Natural killer cell treated with Interleukin-12 subunit alpha and Interleukin-12 subunit beta and Interleukin-15 and Interleukin-18, amount 100 ng/mL, for 72 hours (primary cell): ENCODE measurements at regions not wholly inside any gene's neighbourhood (a gene's known extent, or its start where the extent isn't known, plus 50 kb on each side); places are given as distances from the start of the nearest gene placed in this dataset.

Source experiments
- ATAC-seq, 2 donors: fragments of 150-1000 bp; cut with Tn5 transposase in 1 of 2; sonication (Bioruptor Pico), chemical (Tn5 transposase) in 1 of 2; 2 replicates each; pipeline ENCODE4 v1.10.0; 2021
- DNase-seq: peaks from one replicate; pipeline ENCODE4 v3.0.0; 2022; ENCODE audit warnings: low spot score
- H3K27ac Mint-ChIP-seq, 2 donors: 1 replicate in 1 of 2; 2 replicates in 1 of 2; pipeline ENCODE4 v1.8.0; 2022; ENCODE audit warnings: mixed read lengths in 2 of 2, mild to moderate bottlenecking in 1 of 2, moderate library complexity in 1 of 2
- H3K27me3 Mint-ChIP-seq, 2 donors: 1 replicate in 1 of 2; 2 replicates in 1 of 2; pipeline ENCODE4 v1.8.0; 2022; ENCODE audit warnings: mixed read lengths in 2 of 2
- H3K36me3 Mint-ChIP-seq: one replicate; pipeline ENCODE4 v1.8.0; 2022; ENCODE audit warnings: mixed read lengths
- H3K4me1 Mint-ChIP-seq, 2 donors: 1 replicate in 1 of 2; 2 replicates in 1 of 2; pipeline ENCODE4 v1.8.0; 2022; ENCODE audit warnings: low read depth in 2 of 2, mixed read lengths in 2 of 2, mild to moderate bottlenecking in 1 of 2
- H3K4me3 Mint-ChIP-seq: one replicate; pipeline ENCODE4 v1.8.0; 2022; ENCODE audit warnings: mixed read lengths
- H3K9me3 Mint-ChIP-seq: 2 replicates; pipeline ENCODE4 v1.8.0; 2022; ENCODE audit warnings: mixed read lengths

DNA sequence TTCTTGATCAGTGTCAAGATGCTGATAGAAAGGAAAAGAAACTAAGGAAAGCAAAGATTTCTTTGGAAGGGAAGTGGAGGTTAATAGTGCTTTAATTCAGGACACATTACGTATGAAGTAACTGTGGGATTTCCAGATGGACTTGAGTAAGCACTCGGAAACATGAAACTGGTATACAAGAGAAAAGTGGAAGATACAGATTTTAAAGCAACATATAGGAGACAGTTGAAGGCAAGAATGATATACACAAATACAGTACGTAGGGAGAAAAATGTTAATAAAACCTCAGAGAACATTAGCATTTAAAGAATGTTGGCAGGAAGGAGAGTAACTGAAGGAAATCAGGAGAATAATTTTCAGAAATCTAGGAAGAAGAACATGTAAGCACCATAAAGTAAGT is 730.9 kb upstream of the ADGRL2 start:
- peaks cover 15% of the 10 kb centered on the region for H3K9me3 Mint-ChIP-seq

DNA sequence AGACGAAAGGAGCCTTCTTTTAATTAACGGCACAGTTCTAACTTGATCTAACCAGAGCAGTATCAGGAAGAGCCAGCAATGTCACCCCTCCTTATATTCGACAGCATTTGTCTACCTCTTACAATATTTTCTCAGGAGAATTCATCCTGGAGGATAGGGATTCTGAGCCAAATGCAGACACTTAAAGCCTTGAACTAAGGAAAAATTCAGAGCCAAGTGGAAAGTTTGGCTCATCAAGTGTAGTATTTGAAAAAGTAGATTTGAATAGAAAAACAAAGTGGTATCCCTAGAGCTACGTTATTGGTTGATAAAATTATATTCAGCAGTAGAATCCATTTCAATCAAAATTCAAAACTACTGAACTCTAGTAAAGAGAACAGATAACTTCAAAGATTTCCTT is 732.0 kb upstream of the ADGRL2 start:
- Mint-ChIP-seq H3K27me3 (no peaks in the 10 kb centered on the region), H3K27ac (no peak overlapping the region), H3K36me3 (peaks cover 5% of the 10 kb centered on the region), H3K9me3 (peaks cover 12% of the 10 kb centered on the region), H3K4me1 (no peaks in the 10 kb centered on the region), H3K4me3 (no peak overlapping the region)
- DNase-seq (no peak), ATAC-seq (no peak)

More for the DNA sequence above, 730.9 kb upstream of the ADGRL2 start:
- no peak for DNase-seq
- H3K36me3 Mint-ChIP-seq: peaks cover 5% of the 10 kb centered on the region
- H3K4me3 Mint-ChIP-seq: no peak overlapping the region
- no peak overlapping the region for H3K27ac Mint-ChIP-seq
- H3K27me3 Mint-ChIP-seq: no peaks in the 10 kb centered on the region
- no peaks in the 10 kb centered on the region for H3K4me1 Mint-ChIP-seq
- ATAC-seq: no peak

DNA sequence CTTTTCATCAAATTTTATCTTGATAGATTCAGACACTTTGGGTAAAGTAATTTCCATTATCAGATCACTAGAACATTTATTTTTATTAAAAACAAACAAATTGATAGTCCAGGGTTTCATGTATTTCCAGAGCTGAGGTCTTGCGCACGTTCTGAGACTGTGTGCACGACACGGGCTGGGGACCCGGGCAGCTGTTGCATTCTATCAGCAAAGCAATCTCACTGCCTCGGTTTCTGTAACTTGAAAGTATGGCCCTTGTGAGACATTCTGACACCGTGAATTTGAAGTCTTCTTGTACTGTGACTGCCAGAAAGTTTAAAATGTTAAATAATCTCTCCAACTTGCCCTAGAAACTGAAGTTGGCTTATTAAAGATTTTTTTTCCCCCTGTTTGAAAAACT is 746.9 kb upstream of the ADGRL2 start:
- no peaks in the 10 kb centered on the region for H3K4me1 Mint-ChIP-seq
- H3K27ac Mint-ChIP-seq: no peak overlapping the region
- DNase-seq (no peak), ATAC-seq (no peak)
- no peak overlapping the region for H3K4me3 Mint-ChIP-seq
- no peaks in the 10 kb centered on the region for H3K27me3 Mint-ChIP-seq
- H3K9me3 Mint-ChIP-seq: peaks cover 7% of the 10 kb centered on the region
- no peaks in the 10 kb centered on the region for H3K36me3 Mint-ChIP-seq

DNA sequence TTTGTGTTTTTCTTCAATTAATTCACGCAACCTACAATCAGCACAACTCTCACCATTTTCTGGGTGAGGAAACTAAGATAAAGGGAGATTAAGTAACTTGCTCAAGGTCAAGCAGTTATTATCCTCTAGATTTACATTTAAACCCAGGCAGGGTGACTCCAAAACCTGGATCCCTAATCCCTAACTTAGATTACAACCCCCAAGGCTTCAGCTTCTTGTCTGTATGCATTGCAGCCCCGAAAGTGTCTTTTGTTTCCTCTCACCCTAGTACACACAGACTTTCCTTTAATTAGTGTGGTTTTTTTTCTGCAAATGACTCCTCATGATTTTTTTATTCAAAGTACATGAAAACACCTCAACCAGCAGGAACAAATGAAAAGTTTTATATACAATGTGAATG is 748.6 kb upstream of the ADGRL2 start:
- Mint-ChIP-seq H3K4me1 (no peaks in the 10 kb centered on the region), H3K36me3 (no peaks in the 10 kb centered on the region), H3K27ac (no peak overlapping the region), H3K27me3 (no peaks in the 10 kb centered on the region), H3K4me3 (no peak overlapping the region), H3K9me3 (peaks cover 7% of the 10 kb centered on the region)
- no peak for ATAC-seq
- no peak for DNase-seq

DNA sequence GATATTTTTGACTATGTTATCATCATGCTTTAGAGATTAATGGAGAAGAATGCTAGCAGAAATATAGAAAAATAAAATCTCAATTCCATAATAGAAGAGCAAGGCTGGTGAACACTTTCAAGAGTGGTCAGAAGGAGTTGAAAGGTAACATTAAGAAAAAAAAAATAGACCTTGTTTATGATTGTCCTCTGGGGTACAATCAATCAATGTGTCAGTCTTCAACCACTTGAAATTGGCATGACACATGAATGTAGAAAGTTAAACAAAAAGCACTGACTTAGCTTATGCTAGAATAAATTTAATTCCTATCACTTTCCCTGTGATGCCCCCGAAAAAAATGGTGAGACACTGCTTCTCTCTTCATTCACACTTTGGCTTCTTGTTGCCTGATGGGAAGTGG is 750.3 kb upstream of the ADGRL2 start:
- Mint-ChIP-seq H3K4me3 (no peak overlapping the region), H3K27me3 (no peaks in the 10 kb centered on the region), H3K27ac (no peak overlapping the region), H3K9me3 (peaks cover 7% of the 10 kb centered on the region), H3K36me3 (no peaks in the 10 kb centered on the region), H3K4me1 (no peaks in the 10 kb centered on the region)
- DNase-seq (no peak), ATAC-seq (no peak)

DNA sequence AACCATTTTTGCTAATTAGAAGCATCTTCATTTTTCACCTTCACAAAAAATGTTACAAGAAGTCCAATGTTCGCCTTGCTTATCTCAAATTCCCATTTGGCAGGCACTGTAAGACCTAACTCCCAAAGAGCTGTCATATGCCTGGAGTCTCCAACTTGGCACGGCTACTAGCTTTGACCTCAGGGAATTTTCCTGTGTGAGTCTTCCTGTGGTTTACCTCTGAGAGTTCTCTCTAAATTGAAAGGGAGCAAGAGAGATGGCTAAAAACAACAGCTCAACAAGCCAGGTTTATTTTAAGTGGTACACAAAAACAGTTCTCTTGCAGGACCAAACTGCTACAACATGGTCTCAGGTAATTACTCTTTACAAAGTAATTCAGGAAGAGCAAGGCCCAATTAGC is 756.0 kb upstream of the ADGRL2 start:
- Mint-ChIP-seq H3K27me3 (no peaks in the 10 kb centered on the region), H3K9me3 (peaks cover 15% of the 10 kb centered on the region), H3K36me3 (no peaks in the 10 kb centered on the region), H3K4me1 (no peaks in the 10 kb centered on the region), H3K4me3 (no peak overlapping the region), H3K27ac (no peak overlapping the region)
- no peak for ATAC-seq
- no peak for DNase-seq

DNA sequence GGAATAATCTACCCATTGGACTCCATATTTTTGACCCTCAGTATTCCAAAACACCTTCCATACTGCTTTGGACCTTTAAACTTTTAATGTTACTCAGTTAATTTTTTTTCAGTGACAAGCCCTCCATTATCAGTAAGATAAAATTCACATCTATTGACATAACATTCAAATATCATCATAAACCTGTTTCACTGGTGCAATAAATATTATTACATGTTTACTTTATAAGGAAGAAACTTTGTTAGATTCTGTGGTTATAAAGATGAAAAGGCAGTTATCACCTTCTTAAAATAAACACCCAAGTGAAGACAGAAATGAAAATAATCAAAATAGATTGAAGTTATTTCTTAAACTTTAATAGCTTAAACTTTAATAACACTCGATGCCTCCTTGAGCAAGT is 758.5 kb upstream of the ADGRL2 start:
- H3K27ac Mint-ChIP-seq: no peak overlapping the region
- H3K4me1 Mint-ChIP-seq: no peaks in the 10 kb centered on the region
- no peaks in the 10 kb centered on the region for H3K27me3 Mint-ChIP-seq
- H3K4me3 Mint-ChIP-seq: no peak overlapping the region
- DNase-seq (no peak), ATAC-seq (no peak)
- H3K36me3 Mint-ChIP-seq: no peaks in the 10 kb centered on the region
- peaks cover 21% of the 10 kb centered on the region for H3K9me3 Mint-ChIP-seq

DNA sequence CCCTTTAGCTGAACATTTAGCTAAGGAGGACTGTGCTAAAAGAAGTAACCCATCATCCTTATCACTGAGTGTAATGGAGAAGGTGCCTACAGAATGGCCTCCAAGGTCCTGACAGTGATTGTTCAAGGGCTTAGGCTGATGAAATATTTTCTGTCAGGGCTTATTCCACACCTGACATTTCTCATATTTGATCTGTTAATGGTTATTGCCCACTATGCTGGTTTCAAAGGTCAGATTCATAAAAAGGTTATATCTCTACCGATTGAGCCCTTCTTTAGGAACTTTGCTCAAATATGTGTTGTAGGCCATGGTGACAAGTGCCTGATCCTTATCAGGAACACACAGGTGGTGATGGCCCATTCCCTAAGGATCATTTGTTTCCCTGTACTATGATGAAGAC is 766.4 kb upstream of the ADGRL2 start:
- Mint-ChIP-seq H3K27ac (no peak overlapping the region), H3K9me3 (peaks cover 22% of the 10 kb centered on the region), H3K4me1 (no peaks in the 10 kb centered on the region), H3K4me3 (no peak overlapping the region), H3K36me3 (peaks cover 6% of the 10 kb centered on the region), H3K27me3 (no peaks in the 10 kb centered on the region)
- ATAC-seq (no peak), DNase-seq (no peak)

DNA sequence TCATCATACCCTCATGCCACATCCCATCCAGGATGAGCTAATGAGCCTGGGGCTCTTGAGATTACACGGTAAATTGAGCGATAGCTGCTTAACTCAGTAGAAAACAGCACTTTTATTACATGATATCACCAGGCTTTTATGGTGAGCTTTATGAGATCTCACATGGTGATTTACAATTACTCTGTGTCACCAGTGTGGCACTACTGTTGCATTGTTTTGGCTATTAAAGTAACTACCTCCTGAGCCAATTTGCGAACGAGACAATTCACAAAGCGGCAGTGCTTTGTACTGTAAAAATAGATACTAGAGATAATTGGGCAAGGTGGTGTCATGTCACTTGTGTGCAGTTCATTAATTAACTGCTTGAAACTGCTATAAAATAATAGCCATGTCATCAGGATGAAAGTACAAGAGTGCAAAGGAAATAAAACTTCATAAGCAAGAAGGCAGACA is 767.7 kb upstream of the ADGRL2 start:
- no peaks in the 10 kb centered on the region for H3K4me1 Mint-ChIP-seq
- no peak overlapping the region for H3K4me3 Mint-ChIP-seq
- H3K27me3 Mint-ChIP-seq: no peaks in the 10 kb centered on the region
- peaks cover 22% of the 10 kb centered on the region for H3K9me3 Mint-ChIP-seq
- DNase-seq (no peak), ATAC-seq (no peak)
- no peak overlapping the region for H3K27ac Mint-ChIP-seq
- peaks cover 6% of the 10 kb centered on the region for H3K36me3 Mint-ChIP-seq

DNA sequence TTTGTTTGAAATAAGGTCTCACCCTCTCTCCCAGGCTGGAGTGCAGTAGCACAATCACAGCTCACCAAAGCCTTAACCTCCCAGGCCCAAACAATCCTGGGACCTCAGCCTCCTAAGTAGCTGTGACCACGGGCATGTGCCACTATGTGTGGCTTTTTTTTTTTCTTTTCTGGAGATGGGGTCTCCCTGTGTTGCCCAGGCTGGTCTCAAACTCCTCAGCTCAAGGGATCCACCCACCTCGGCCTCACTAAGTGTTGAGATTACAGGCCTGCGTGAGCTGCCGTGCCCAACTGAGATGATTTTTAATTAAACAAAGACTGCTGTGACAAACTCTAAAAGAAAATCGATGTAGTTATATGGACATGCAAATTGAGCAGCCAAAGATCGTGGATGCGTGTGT is 768.4 kb upstream of the ADGRL2 start:
- DNase-seq: no peak
- peaks cover 19% of the 10 kb centered on the region for H3K9me3 Mint-ChIP-seq
- no peak for ATAC-seq
- H3K4me1 Mint-ChIP-seq: no peaks in the 10 kb centered on the region
- H3K36me3 Mint-ChIP-seq: peaks cover 6% of the 10 kb centered on the region
- no peak overlapping the region for H3K27ac Mint-ChIP-seq
- no peaks in the 10 kb centered on the region for H3K27me3 Mint-ChIP-seq
- H3K4me3 Mint-ChIP-seq: no peak overlapping the region

DNA sequence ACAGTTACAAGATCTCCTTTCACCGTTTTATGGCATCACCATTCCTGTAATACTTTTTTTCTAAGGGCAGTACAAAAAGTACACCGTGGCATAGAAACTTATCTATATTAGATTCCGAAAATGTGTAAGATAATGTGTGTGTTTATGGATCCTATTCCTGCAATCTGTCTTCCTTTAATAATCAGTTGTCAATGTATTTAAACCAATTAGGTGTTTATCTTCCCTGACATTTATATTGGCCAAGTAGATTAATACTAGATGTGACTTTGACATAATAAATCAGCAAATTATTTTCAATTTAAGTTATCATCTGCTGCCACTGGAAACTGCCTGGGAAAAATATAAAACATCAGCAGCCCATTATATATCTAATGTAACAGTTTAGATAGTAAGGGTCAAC is 770.3 kb upstream of the ADGRL2 start:
- peaks cover 12% of the 10 kb centered on the region for H3K9me3 Mint-ChIP-seq
- no peak overlapping the region for H3K27ac Mint-ChIP-seq
- no peak for ATAC-seq
- no peaks in the 10 kb centered on the region for H3K27me3 Mint-ChIP-seq
- H3K4me3 Mint-ChIP-seq: no peak overlapping the region
- H3K36me3 Mint-ChIP-seq: peaks cover 6% of the 10 kb centered on the region
- no peak for DNase-seq
- no peaks in the 10 kb centered on the region for H3K4me1 Mint-ChIP-seq

DNA sequence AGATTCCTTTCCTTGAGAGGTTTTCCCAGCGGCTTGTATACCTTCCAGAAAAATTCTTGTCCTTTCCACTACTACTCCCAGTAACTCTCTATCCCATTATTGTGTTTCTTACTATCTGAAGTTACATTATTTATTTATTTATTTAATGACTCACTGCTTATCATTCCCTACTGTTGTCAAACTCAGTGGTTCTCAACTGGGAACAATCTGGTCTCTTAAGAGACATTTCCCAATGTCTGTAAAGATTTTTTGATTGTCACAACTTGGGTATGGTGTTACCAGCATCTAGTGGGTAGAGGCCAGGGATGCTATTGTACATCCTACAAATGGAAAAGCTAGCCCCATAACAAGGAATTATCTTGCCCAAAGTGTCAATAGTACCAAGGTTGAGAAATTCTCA is 771.5 kb upstream of the ADGRL2 start:
- ATAC-seq (no peak), DNase-seq (no peak)
- Mint-ChIP-seq H3K4me3 (no peak overlapping the region), H3K27me3 (no peaks in the 10 kb centered on the region), H3K4me1 (no peaks in the 10 kb centered on the region), H3K27ac (no peak overlapping the region), H3K36me3 (no peaks in the 10 kb centered on the region), H3K9me3 (peaks cover 8% of the 10 kb centered on the region)

DNA sequence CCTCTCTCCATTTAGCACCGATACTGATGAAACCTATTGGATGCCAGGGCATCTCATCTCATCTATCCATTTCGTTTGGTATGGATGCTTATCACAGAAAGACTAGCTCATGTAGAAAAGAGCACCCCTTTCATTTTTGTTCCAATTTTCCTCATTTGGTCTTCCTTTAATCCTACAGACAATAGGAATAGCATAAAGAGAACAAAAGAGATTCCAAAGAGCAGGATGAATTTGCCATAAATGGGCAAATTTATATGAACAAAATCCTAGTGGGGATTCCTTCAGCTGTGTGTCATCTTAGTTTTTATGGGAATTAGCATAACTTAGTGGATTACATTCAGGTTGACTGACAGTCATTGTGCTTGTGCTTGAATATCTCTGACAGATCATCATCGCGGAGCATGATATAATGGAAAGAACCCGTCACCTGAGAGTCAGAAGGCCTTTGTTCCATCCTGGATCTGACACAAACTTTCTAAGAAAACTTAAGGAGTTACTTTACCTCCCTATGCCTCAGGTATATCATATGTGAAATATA is 777.5 kb upstream of the ADGRL2 start:
- DNase-seq: no peak
- Mint-ChIP-seq H3K4me3 (no peak overlapping the region), H3K9me3 (peaks cover 6% of the 10 kb centered on the region), H3K36me3 (no peaks in the 10 kb centered on the region), H3K27ac (no peak overlapping the region), H3K27me3 (no peaks in the 10 kb centered on the region), H3K4me1 (no peaks in the 10 kb centered on the region)
- no peak for ATAC-seq

DNA sequence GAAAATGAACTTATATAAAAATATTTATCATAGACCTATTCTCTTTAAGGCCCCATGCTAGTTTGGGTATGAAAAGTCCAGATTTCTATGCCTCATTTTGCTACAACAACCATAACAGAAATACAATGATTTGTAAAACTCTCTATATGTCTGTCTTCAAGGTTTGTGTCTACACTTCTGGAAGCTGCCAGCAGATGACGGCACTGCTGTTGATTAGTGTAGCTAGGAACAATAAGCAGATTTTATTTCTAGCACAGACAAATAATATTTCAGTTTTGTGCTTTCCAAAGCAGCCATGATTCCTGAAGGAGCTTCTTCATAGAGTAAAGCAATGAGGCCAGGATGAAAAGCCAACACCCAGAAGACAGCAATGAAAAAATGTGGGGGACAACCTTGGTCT is 779.6 kb upstream of the ADGRL2 start:
- DNase-seq (no peak), ATAC-seq (no peak)
- no peak overlapping the region for H3K4me3 Mint-ChIP-seq
- no peaks in the 10 kb centered on the region for H3K4me1 Mint-ChIP-seq
- no peaks in the 10 kb centered on the region for H3K27me3 Mint-ChIP-seq
- no peaks in the 10 kb centered on the region for H3K36me3 Mint-ChIP-seq
- no peak overlapping the region for H3K27ac Mint-ChIP-seq
- H3K9me3 Mint-ChIP-seq: peaks cover 11% of the 10 kb centered on the region

DNA sequence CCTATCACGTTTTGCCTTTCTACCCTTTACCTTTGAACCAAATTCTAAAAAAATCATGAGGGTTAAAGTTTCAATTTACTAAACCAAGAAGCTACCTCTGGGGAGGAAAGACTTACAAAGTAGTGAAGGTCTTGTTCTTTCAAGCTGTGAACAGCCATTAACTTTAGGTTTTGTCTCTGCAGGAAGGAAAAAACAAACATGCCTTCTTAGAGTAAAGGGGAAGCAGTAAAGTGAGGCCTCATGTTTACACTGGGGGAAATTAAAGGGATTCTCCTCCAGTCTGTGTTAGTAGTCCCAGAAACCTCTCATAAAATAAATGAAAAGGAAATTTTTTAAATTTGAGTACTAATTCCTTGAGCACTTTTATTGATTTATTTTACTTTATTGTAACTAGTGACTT is 780.2 kb upstream of the ADGRL2 start:
- Mint-ChIP-seq H3K4me1 (no peaks in the 10 kb centered on the region), H3K27me3 (no peaks in the 10 kb centered on the region)

More for the DNA sequence above, 780.2 kb upstream of the ADGRL2 start:
- Mint-ChIP-seq H3K9me3 (peaks cover 13% of the 10 kb centered on the region), H3K27ac (no peak overlapping the region), H3K36me3 (no peaks in the 10 kb centered on the region), H3K4me3 (no peak overlapping the region)
- ATAC-seq (no peak), DNase-seq (no peak)
